ENCODE measurements at regions not wholly inside any gene's neighbourhood (a gene's known extent, or its start where the extent isn't known, plus 50 kb on each side); places are given as distances from the start of the nearest gene placed in this dataset.

DNA sequence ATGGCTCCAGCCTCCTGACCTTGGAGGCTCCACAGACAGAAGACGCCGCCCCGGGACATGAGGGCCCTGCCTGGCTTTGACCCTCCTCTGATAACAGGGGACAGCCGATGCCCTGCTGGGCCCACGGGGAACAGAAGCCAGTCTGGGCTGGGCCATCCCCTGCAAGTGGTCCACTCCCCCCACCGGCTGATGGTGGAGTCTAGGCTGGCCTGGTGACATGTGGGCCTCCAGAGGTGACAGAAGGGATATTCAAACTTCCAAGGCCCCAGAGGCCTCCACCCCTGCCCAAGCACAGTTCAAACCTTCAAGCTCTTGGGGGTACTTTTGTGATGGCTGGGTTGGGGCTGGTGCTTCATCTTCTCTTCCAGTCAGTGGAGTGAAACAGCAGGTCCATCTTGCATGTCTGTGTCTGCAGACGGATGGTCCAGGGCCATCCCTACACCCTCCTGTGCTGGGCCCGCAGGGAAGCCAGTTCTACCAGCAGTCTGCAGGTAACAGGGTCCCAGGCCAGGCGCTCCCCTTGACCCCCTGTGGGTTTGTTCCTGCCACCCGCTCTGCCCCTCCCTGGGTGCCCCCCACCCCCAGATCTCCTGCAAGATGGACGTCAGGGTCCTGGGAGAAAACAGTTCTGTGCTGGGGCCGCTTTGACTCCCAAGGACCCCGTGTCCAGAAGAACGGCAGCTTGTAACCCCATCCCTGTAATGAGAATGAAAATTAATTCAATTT lies 929.9 kb downstream of the BRD1 start:
- no peak overlapping the region for H3K9ac ChIP-seq (ENCODE audit: low read length)
- no peaks in the 10 kb centered on the region for H4K20me1 ChIP-seq (ENCODE audit: control insufficient read depth, insufficient read depth, low read length, poor library complexity, severe bottlenecking)
- H3K9me3 ChIP-seq (ENCODE audit: control extremely low read depth in 1 of 3, control insufficient read depth in 2 of 3, insufficient read depth in 1 of 3, low read length in 2 of 3): peaks cover 0 to 20% (median 0%) of the 10 kb centered on the region in 3 donors
- Mint-ChIP-seq H3K4me1 (no peaks in the 10 kb centered on the region), H3K27me3 (no peaks in the 10 kb centered on the region), H3K4me3 (no peak overlapping the region), H3K27ac (no peak overlapping the region), H3K9me3 (ENCODE audit: insufficient read depth) (no peaks in the 10 kb centered on the region)
- no peak overlapping the region for H2AFZ ChIP-seq (ENCODE audit: insufficient read depth, low read depth, low read length, poor library complexity, severe bottlenecking)
- no peak overlapping the region for H3K4me2 ChIP-seq (replicated peaks; ENCODE audit: low read depth, low read length, poor library complexity, severe bottlenecking)
- intact Hi-C loops (cut with micrococcal nuclease): no loop called here
- ATAC-seq (ENCODE audit: low read depth): no peak
- WGBS (ENCODE audit: insufficient coverage): 72% methylated on average over 8 of the region's 14 CpGs
- H3K4me1 ChIP-seq (ENCODE audit: control insufficient read depth in 2 of 2, insufficient read depth in 2 of 2, low read length in 2 of 2): no peaks in the 10 kb centered on the region
- H3K36me3 ChIP-seq (replicated peaks in 1 of 2; ENCODE audit: control extremely low read depth in 1 of 2, control insufficient read depth in 1 of 2, extremely low read depth in 1 of 2, insufficient read depth in 2 of 2, low read length in 1 of 2): no peaks in the 10 kb centered on the region
- no peaks in the 10 kb centered on the region for H3K79me2 ChIP-seq (ENCODE audit: control insufficient read depth, insufficient read depth, low read length)
- CTCF ChIA-PET: no interaction called here
- no peak overlapping the region for H3K4me3 ChIP-seq (ENCODE audit: control extremely low read depth in 1 of 5, extremely low read depth in 1 of 5, insufficient read depth in 1 of 5, low read depth in 2 of 5, low read length in 4 of 5)
- POLR2A ChIA-PET: no interaction called here
- no peak overlapping the region for H3K27ac ChIP-seq (ENCODE audit: low read length in 2 of 2)
- TF ChIP-seq, protein P1, sequence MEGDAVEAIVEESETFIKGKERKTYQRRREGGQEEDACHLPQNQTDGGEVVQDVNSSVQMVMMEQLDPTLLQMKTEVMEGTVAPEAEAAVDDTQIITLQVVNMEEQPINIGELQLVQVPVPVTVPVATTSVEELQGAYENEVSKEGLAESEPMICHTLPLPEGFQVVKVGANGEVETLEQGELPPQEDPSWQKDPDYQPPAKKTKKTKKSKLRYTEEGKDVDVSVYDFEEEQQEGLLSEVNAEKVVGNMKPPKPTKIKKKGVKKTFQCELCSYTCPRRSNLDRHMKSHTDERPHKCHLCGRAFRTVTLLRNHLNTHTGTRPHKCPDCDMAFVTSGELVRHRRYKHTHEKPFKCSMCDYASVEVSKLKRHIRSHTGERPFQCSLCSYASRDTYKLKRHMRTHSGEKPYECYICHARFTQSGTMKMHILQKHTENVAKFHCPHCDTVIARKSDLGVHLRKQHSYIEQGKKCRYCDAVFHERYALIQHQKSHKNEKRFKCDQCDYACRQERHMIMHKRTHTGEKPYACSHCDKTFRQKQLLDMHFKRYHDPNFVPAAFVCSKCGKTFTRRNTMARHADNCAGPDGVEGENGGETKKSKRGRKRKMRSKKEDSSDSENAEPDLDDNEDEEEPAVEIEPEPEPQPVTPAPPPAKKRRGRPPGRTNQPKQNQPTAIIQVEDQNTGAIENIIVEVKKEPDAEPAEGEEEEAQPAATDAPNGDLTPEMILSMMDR (IDR thresholded peaks at IDR 0.05): no peak
- no peak for TF ChIP-seq EZH2 (IDR thresholded peaks at IDR 0.05; ENCODE audit: borderline replicate concordance, insufficient read depth, low read depth, low read length, poor library complexity, severe bottlenecking)
- no peaks in the 10 kb centered on the region for H3K27me3 ChIP-seq (replicated peaks in 1 of 4; ENCODE audit: control extremely low read depth in 1 of 4, control insufficient read depth in 3 of 4, insufficient read depth in 4 of 4, low read length in 3 of 4)
- DNase-seq: no peak

DNA sequence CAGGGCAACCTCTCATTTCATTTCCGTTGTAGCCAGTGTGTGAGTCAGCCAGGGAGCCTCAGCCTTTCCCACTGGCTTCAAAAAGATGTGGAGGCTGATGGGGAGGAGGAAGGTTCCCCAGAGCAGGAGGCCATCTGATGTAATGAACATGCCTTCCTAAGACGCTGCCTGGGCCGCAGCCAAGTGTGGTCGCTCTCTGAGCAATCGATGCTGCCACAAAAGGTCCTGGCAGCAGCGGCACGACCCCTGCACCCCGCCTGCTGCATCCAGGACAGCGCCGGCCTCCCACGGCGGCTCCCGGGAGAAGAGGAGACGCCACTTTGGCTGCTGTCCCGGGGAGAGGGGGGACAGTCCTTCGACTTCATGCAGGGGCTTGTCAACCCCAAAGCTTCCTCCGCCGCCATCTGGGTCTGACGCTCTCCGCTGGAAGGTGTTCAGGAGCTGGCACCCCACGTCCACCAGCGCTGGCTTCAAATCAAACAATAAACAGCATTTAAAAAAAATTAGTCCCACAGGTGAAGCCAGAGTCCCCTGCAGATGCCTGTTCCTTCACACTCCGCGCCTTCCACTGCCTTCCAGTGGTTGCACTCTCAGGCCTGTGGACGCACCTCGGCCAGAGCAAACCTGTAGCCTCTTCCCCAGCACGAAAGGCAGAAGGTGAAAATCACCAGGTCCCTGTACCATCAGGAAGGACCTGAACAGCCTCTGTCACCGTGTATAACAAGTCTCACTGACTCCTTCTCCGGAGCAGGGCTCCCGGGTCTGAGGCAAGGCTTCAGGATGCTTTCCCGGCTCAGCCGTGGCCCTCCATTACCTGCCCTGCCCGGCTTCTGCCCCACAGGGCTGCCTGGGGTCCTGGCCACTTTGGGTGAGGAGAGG lies 930.7 kb downstream of the BRD1 start:
- DNase-seq (no peak), ATAC-seq (ENCODE audit: low read depth) (no peak)
- CTCF ChIA-PET: no interaction called here
- no peak overlapping the region for H3K27ac ChIP-seq (ENCODE audit: low read length in 2 of 2)
- Mint-ChIP-seq H3K27ac (no peak overlapping the region), H3K4me3 (no peak overlapping the region), H3K27me3 (no peaks in the 10 kb centered on the region), H3K4me1 (no peaks in the 10 kb centered on the region), H3K9me3 (ENCODE audit: insufficient read depth) (no peaks in the 10 kb centered on the region)
- no peak for TF ChIP-seq EZH2 (IDR thresholded peaks at IDR 0.05; ENCODE audit: borderline replicate concordance, insufficient read depth, low read depth, low read length, poor library complexity, severe bottlenecking)
- TF ChIP-seq, protein P1 (IDR thresholded peaks at IDR 0.05): no peak
- H3K9me3 ChIP-seq (ENCODE audit: control extremely low read depth in 1 of 3, control insufficient read depth in 2 of 3, insufficient read depth in 1 of 3, low read length in 2 of 3): peaks cover 0 to 25% (median 0%) of the 10 kb centered on the region in 3 donors
- H3K9ac ChIP-seq (ENCODE audit: low read length): no peak overlapping the region
- 88% methylated on average over 31 of the region's 33 CpGs for WGBS (ENCODE audit: insufficient coverage)
- no peaks in the 10 kb centered on the region for H3K27me3 ChIP-seq (replicated peaks in 1 of 4; ENCODE audit: control extremely low read depth in 1 of 4, control insufficient read depth in 3 of 4, insufficient read depth in 4 of 4, low read length in 3 of 4)
- no peak overlapping the region for H3K4me2 ChIP-seq (replicated peaks; ENCODE audit: low read depth, low read length, poor library complexity, severe bottlenecking)
- H3K4me1 ChIP-seq (ENCODE audit: control insufficient read depth in 2 of 2, insufficient read depth in 2 of 2, low read length in 2 of 2): no peaks in the 10 kb centered on the region
- H2AFZ ChIP-seq (ENCODE audit: insufficient read depth, low read depth, low read length, poor library complexity, severe bottlenecking): no peak overlapping the region
- H3K79me2 ChIP-seq (ENCODE audit: control insufficient read depth, insufficient read depth, low read length): no peaks in the 10 kb centered on the region
- H3K36me3 ChIP-seq (replicated peaks in 1 of 2; ENCODE audit: control extremely low read depth in 1 of 2, control insufficient read depth in 1 of 2, extremely low read depth in 1 of 2, insufficient read depth in 2 of 2, low read length in 1 of 2): no peaks in the 10 kb centered on the region
- H3K4me3 ChIP-seq (ENCODE audit: control extremely low read depth in 1 of 5, extremely low read depth in 1 of 5, insufficient read depth in 1 of 5, low read depth in 2 of 5, low read length in 4 of 5): no peak overlapping the region
- intact Hi-C loops (cut with micrococcal nuclease): no loop called here
- no peaks in the 10 kb centered on the region for H4K20me1 ChIP-seq (ENCODE audit: control insufficient read depth, insufficient read depth, low read length, poor library complexity, severe bottlenecking)
- POLR2A ChIA-PET: no interaction called here
